ENCODE measurements at regions not wholly inside any gene's neighbourhood (a gene's known extent, or its start where the extent isn't known, plus 50 kb on each side); places are given as distances from the start of the nearest gene placed in this dataset.

- DNase-seq, result no peak
These were observed 222.6 kb downstream of the SNX18 start for GRCh38 chr5:54740141-54740540.

- no peak for DNase-seq
These were observed 221.8 kb downstream of the SNX18 start for GRCh38 chr5:54739371-54739770.

GRCh38 chr5:54738973-54739367 is 221.4 kb downstream of the SNX18 start:
- DNase-seq, result no peak

- DNase-seq, result no peak
These were observed 220.8 kb downstream of the SNX18 start for GRCh38 chr5:54738118-54738972.

DNA sequence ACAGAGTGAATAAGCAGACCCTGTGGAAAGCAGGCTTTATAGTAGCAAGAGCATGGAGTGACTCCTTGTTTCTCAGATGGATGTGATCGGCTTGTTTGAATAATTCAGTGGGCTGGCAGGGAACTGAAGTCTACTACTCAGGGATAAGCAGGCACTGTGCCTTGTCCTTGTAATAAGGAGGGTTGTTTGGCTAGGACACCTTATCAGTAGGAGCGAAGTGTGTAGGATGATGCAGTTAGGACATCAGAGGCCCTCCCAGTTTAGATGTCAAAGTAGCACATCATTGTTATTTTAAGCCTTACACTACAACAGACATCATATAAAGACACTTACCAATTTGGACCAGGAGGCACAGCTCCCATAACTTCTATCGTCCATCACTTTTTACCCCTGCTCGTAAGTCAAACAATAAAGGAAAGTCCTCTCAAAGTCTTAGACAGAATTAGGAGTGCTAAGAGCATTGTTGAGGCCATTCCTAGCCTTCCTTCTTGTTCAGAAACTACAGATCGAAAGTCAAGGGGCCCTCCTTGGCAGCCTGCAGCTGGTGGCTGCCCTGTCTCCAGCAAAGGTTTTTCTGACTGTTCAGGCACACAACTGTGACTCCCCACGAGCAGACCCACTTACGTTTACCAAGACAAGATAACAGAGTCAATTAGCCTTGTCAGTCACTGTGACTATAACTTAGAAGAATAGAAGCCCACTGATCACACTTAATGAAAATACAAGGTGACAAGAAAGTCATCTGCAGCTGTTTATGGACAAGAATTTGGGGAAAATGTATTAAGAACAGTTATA is 218.6 kb downstream of the SNX18 start:
- DNase-seq, result no peak

- DNase-seq, result no peak
These were observed 215.5 kb downstream of the SNX18 start for GRCh38 chr5:54733101-54733500.

DNA sequence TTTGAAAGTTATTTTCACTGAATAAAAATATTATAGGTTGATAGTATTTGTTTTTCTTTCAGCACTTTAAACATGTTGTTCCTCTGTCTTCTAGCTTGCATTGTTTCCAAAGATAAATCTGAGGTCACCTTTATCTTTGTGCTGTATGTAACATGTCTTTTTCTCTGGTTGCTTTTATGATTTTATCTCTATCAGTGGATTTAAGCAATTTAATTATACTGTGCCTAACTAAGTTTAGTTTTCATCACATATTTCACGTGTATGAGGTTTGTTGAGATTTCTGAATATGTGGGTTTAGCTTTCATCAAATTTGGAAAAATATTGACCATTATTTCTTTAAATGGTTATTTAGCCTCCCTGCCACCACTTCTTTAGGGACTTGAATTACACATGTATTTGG is 214.5 kb downstream of the SNX18 start:
- no peak for DNase-seq

- DNase-seq, result no peak
These were observed 211.0 kb downstream of the SNX18 start for GRCh38 chr5:54728588-54728915.

DNA sequence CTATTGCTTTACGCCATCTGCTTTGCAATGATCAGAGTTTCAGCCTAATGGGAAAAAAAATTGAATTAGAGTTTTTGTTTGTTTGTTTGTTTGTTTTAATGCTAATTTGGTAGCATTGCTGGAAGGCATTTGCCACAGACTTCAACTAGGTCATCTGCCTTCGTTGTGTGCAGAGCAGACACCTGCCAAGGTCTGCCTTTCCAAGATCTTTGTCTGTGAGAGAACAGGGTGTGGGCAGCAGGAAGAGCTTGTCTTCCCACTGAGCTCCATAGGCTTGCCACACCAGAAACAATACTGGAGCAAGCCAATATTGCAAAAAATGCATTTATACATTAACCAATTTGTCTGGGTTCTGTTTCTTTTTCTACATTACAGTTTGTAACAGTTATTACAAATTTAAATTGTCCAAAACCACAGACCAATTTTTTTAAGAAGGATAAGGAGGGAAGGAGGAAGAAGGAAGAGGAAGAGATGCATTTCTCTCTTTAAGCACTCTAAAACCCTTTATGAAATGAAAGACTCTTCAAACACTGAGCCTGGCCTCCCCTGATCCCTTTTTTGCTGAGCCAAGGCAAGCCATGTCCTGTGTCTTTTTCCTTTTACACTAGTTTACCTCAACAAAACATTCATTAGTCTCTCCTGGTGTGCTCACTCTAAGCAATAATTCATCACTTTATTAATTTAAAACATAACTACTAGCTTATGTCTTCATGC is 210.5 kb downstream of the SNX18 start:
- DNase-seq, result no peak

DNA sequence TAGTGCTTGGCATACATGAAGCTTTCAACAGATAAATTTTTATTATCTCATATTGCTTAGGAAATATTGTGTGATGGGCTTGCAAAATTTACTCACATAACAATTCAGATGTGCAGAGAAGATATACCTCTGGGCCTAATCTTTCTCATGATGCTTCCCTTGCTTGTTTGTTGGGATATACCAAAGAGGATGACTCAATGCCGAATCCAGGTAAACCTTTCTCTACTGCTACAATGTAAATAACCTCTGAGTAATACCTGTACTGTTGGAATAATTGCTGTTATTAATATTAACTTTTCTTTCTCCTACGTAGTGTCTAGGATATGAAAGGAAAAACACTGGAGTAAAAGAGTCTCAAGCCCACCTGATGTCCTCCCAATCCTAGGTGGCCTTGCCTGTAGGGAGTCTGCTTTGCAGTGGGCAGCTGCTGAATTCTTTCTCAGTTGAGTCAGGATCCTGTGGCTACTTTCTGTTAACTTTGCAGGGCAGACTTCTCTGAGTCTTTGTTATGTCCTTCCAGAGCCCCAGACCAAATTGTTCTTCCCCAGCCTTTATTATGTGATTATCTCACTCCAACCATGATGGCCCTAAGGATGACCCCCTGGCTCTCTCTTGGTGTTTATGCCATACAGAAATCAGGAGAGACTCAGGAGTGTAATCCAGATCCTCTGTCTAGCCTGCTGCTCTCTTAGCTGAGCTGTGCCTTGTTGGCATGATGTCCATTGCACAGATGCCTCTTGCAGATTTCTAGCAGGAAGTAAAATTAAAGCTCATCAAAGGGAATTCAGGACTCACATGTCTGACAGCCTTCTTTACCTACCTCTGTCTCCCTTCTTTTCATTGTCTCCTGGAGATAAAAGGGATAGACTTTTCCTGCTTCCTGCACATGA is 208.1 kb downstream of the SNX18 start:
- no peak for DNase-seq

- no peak for DNase-seq
These were observed 205.4 kb downstream of the SNX18 start for GRCh38 chr5:54722846-54723433.

DNA sequence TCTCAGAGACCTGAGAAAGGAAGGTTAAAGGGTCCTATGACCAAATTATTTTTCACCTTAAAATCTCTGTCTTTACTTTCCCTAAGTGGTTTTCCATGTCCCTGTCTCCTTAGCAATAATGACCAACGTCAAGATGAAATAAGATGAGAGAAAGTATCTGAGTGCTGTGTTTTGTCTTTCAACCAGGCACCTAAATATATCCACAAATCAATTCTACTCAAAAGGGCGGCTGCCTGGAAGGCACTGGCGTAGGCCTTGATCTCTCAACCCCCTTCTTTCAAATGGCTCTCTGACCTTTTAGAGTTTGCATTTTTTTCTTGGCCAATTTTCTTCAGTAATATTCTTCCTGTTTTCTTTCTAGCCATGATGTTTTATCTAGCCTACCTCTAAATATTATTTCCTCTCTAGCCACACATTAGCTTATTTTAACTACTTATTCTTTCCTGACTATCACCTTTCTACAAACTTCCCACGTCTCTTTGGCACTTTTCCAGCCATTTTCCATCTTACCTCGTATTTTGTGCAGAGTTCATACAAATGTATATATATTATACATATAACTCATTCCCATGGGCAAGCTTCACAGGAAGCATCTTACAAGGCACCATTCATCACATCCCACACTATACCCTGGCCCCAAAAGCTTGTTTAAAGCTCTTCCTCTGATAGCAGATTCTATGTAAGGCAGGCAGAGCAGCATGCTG is 204.5 kb downstream of the SNX18 start:
- no peak for DNase-seq

GRCh38 chr5:54721116-54721515 is 203.6 kb downstream of the SNX18 start:
- DNase-seq, result no peak

DNA sequence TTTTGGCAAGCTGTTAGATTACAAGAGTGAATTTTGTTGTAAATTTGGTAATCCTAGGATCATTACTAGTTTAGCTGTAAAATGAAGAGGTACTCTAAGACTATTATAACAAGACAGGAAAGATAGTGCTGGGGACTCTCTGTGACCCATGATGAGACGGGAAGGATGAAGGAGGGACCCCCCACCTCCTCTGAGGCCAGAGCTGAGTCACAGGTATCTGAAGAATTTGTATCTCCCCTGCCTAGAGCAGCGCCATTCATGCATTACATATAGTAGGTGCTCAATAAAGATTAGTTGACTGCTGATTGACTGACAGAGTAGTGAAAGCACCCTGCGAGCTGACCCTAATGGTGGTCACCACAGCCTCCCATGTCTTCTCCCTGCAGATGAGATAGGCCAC is 202.8 kb downstream of the SNX18 start:
- no peak for DNase-seq

DNA sequence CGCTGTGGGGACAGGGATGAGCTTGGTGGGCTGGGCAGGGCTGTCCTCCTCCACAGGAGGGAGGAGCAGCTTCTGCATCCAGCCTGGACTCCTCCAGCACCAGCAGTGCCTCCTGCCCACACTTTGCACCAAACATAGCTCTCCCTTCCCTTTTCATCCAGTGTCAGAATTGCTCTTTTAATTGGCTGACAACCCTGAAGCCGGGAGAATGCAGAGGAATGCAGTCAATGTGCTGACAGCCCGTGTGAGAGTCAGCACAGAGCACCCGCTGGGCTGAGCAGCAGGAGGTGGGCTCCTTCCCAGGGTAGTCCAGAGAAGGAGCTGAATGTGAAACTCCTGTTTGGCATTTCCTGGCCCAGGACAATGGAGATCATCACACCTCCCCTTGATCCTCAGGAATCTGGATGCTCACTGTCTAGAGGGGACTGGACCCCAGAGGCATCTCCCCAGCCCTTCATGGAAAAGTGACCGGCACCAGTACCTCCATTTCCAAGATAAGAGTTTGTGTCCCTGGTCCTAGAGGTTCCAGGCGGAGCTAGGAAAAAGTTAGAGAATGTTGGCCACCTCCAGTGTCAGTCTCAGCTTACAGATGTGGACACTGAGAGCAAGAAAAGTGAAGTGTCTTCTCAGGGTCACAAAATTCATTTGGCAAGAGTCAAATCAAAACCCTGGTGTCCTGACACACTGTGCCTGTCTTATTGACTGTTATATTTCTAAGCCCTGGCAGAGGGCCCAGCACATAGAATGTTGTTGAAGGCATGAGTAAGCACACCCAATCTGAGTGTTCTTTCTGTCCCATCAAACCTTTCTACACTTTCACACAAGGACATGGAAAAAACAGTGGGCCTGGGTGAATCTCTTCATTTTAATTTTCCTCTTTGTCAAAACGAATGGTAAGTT is 202.1 kb downstream of the SNX18 start:
- DNase-seq, result no peak

DNA sequence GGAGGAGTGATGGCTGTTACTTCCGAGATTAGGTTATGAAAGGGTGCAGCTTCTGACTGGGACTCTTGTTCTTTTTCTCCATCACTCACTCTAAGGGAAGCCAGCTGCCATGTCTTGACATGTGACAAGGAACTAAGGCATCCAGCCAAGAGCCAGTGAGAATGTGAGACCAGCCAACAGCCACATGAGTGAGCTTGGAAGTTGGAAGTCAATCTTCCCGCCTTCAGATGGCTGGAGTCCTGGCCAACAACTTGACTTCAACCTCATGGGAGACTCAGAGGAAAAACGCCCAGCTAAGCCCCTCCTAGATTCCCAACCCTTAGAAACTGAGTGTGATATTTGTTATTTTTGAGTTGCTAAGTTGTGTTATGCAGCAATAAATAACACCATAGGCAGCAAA is 201.1 kb downstream of the SNX18 start:
- no peak for DNase-seq

DNA sequence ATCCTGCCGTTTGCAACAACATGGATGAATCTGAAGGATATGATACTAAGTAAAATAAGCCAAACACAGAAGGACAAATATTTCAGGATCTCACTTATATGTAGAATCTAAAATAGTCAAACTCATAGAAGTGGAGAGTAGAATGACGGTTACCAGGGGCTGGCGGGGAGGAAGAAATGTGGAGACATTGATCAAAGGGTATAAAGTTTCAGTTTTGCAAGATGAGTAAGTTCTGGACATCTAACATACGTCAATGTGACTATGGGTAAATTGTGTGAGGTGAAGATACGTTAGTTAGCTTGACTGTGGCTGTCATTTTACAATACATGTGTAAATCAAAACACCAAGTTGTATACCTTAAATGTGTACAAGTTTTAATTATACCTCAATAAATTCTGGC is 200.3 kb downstream of the SNX18 start:
- DNase-seq, result peak; percentile 2

DNA sequence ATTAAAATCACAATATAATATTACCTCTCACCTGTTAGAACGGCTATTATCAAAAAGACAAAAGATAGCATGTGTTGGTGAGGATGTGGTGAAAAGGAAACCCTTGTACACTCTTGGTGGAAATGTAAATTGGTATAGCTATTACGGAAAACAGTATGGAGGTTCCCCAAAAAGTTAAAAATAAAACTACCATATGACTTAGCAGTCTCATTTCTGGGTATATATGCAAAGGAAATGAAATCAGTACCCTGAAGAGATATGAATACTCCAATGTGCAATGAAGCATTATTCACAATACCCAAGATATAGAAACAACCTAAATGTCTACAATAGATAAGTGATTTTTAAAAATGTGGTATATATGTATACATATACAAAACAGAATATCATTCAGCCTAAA is 199.9 kb downstream of the SNX18 start:
- no peak for DNase-seq

DNA sequence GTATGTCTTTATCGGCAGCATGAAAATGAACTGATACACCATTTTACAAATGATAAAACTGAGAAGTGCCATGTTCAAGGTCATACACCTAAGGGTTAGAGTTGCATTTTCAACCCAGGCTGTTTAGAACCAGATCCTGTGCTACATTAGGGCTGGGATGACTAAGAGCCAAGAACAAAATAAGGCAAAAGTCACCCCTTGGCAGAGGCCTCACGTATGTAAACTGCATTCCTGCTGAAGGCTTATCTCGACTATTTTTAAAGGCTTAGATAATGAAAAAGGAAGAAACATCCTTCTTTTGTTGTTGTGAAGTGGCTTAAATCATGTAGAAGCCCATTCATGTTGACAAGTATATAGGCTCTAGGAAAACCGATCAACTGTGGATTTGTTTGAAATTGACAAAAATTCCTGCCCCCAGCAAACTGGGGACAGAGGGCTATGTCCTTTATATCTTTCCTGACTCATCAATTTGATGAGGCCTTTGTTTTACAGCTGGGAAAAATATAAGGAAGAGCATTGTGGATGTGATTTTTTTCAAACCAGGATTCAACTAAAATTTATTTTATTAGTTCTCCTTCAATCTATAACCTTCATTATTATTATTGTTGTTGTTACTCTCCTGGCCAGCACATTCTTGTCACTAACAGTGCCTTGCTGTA is 196.5 kb downstream of the SNX18 start:
- no peak for DNase-seq

GRCh38 chr5:54709096-54709495 is 191.5 kb downstream of the SNX18 start:
- DNase-seq, result no peak

Data from stimulated activated CD4-positive, alpha-beta T cell treated with anti-CD3 and anti-CD28 coated beads, Interleukin-12 subunit alpha, Interleukin-12 subunit beta, amount 100 ng/mL, for 4 hours (primary cell).